Right hindlimb (tissue), 1 donor: ENCODE measurements at regions not wholly inside any gene's neighbourhood (a gene's known extent, or its start where the extent isn't known, plus 50 kb on each side); places are given as distances from the start of the nearest gene placed in this dataset.
"Not testable (repeated sequence)": the region's sequence is repeated elsewhere in the genome, so short reads cannot be mapped to it uniquely, and the experiment has no call there.

Experiments used
- DNase-seq: peaks from one replicate; pipeline ENCODE4 v3.0.0-alpha.2; 2018

GRCh38 chr13:48851707-48852106 lies 124.0 kb upstream of the FNDC3A start:
- DNase-seq: no peak

DNA sequence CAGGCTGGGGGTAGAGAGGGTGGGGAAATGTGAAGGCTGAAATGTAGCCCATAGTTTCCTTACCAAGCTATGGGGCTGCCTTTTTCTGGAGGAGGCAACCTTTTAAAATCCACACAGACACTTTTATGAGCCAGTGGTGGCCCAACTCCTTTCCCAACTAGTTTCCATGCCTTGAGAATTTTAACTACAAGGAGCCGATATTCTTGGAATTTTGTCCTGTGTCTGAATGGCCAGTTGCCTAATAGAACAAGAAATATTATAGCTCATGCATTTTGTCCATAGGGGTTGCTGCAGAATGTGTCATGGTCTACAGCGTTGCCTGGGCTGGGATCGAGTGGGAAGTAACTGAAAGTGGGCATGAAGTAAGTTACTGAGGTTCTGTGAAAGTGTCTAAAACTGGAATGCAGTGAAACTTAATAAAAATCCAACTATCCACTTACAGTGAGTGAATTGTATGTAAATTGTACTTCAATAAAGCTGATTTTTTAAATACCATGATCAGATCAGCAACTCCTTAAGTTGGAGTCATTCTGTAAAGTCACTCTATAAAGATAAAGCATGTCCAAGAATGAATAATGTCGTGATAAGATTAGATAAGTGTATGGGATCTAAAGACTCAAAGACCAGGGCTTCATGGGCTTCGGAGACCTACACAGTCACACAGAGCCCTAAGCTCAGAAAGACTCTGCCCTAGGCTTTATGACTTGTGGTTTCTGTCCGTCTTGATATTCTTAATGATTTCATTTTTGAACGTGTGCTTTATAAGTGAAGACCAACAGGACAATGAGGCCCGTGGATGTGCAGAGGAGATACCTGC lies 122.6 kb upstream of the FNDC3A start:
- DNase-seq: no peak

DNA sequence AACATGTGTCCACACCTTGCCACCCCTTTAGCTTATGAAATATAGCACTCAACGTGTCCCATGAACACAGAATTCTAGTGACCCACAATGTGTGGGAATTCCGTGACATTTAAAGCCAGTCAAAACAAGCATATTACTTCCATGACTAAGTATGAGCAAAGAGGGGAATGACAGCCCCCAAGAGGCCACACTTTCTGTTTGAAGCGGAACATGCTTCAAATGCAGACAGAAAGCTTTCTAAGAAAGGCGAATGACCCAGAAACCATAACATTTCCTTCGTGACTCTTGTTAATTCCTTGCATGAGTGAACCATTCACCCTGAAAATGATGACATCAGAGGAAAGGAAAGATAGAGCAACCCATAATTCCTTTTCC lies 122.0 kb upstream of the FNDC3A start:
- no peak for DNase-seq

DNA sequence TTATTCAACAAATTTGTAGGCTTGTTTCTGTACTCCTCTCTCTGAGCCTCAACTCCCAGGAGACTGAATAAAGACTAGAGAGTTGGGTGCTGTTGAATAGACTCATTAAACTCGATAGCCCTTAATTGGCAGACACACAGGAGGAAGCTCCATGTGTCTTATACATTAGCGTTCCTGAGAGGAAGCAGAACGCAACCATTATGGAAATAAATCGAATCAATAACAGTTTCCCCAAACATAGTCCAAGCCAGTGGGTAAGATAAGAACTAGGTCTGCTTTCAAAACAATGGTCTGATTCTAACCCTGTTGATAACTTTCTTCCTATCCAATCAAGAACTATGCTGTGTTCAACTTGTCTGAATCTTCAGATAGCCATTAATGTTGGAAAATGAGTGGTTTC lies 118.1 kb upstream of the FNDC3A start:
- no peak for DNase-seq

DNA sequence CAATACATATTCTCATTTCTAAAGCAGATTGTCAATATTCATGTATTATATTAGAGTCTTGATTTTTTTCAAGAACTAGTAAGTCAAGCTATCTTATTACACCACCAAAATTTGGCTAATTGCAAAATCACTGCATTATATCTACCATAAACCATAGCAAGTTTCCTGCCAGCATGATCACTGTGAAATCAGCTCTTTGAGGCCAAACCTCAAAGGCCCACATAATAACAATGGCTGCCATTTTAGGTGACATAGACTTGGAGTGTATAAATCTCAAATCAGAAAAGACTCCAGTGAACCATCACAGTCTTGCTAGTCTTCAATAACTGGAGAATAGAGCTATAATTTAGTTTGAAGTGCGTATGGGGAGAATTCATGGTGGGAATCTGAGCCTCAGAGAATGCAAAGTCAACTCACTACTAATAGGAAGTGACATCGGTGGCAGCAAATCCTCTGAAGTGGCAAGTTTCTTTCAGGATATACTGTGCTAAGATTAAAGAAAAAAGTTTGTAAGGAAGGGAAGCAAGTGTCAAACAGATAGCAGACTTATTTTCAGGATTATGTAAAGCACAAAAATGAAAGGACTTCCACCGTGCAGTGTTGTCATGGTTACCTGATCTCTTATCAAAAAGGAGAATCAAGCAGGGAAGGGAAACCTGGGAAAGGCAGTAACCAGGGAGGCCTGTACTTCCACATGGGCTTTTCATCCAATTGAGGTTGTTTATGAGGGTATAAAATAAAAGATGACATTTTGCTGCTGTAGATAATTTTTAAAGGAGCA lies 117.4 kb upstream of the FNDC3A start:
- DNase-seq: no peak

DNA sequence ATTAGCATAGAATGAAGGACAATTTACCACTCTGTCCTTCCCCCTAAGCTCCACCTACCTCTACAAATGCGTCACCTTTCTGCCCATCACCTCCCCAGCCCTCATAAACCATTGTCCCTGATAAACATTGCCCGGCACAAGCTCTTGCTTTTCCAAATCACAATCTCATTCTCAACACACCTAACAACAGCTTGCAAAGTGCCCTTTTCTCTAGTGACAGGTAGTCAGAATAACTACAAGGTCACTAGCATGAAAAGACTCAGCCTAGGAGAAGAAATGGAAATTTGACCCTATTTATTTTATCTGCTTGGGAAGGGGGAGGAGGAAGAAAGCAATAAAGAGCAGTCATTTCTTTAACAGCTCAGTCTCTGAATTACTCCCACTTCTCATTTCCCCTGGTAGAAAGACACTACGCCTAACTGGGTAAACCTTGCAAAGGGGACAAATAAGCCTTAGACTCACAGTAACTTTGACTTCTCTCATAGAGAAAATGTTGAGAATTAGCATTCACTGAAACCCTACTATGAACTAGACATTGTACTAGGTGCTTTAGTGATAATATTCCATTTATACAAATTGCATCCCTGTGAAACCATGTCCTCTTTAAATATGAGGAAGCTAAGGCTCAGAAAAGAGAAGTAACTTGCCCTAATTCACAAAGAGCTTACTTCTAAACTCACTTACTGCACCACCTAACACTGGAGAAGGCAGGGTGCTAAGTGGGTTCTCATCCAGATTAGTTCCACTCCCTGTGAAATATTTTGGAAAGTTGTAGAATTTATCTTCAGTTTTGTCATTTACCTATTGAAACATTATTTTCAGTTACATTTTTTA lies 116.2 kb upstream of the FNDC3A start:
- no peak for DNase-seq

- no peak for DNase-seq
These were observed 115.3 kb upstream of the FNDC3A start for GRCh38 chr13:48860364-48860763.

GRCh38 chr13:48862572-48862971 lies 113.1 kb upstream of the FNDC3A start:
- no peak for DNase-seq

DNA sequence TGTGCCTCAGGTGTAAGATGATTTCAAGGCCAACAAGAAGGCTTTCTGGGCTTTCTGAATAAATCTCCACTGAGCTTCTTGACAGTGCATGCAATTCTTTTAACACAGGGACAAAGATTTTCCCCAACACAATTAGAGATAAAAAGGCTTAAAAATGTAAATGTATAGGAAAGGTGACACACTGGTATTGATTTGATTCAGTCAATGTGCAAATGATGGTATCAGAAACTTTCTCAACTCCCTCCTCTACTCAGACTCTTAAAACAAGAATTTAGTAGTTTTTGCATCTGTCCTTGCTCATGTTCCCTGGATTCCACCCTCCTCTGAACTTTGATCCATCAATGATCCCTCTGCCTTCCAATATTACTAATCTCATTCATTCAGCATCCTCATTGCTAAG lies 111.6 kb upstream of the FNDC3A start:
- no peak for DNase-seq

DNA sequence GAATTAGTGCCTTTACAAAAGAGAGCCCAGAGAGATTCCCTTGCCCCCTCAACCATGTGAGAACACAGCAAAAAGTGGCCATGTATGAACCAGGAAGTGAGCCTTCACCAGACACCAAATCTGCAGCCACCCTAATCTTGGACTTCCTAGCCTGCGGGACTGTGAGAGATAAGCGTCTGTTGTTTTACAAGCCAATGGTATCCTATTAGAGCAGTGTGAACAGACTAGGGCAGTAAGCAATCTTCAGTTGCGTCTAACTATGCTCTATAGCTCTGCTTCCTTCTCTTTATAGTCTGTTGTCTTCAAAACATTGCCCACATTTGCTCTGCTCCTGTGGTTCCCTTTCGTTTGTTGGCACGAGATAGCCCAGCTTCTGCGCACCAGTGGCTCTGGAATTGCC lies 109.5 kb upstream of the FNDC3A start:
- DNase-seq: no peak

GRCh38 chr13:48873081-48873480 lies 102.6 kb upstream of the FNDC3A start:
- no peak for DNase-seq

DNA sequence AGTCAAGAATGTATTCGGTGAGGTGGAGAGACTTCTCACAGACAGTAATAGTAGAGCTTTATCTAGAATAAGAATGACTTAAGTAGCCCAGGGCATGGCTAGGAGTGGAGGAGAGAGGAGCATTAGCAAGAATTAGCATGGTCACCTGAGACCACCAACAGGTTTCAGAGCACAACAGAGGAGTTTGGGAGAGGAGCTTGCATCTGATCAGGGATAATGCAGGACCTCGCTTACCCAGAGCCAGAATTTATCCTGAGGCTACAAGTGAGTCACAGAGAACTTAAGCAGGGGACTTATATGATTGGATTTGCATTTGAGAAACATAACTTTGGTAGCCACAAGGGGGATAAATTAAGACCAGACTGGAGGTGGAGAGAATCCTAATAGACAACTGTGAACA lies 102.1 kb upstream of the FNDC3A start:
- no peak for DNase-seq

GRCh38 chr13:48874165-48874564 lies 101.5 kb upstream of the FNDC3A start:
- no peak for DNase-seq

DNA sequence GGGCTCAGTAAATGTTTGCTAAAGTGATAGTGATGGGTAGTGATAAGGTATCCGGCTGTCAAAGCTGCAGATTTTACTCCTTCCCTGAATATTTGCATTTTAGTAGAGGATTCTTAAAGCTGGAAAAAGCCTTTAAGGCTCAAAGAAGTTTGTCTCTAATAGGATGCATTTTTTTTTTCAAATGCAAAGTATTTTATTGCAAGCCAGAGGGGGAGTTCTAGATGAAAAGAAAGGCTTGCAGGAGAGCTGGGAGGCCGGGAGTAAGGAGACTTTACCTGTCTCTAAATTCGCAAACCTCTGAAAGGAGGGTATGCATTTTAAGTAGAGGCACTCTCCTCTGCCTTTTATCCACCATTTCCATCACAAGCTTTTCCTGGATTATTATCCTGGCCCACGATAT lies 100.7 kb upstream of the FNDC3A start:
- DNase-seq: no peak

GRCh38 chr13:48876289-48876688 lies 99.4 kb upstream of the FNDC3A start:
- DNase-seq: no peak

DNA sequence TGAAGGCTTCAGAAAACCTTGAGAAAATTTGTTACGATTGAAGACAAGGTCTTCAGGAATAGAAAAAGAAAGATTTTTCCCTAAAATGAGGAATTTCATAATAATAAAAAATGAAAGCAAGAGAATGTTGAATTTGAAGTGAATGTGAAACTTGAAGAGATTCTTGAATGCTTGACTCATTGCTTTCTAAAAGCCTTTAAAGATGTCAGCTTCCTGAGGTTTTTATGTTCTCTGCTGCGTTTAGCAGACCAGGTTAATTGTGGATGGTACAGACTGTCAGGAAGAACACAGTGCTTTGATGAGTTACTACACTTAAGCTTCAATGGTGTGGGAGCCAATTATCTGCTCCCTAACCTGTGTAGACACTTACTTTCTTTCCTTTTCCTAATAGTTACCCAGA lies 96.3 kb upstream of the FNDC3A start:
- DNase-seq: no peak

- DNase-seq: no peak
These were observed 95.9 kb upstream of the FNDC3A start for GRCh38 chr13:48879854-48880253.

DNA sequence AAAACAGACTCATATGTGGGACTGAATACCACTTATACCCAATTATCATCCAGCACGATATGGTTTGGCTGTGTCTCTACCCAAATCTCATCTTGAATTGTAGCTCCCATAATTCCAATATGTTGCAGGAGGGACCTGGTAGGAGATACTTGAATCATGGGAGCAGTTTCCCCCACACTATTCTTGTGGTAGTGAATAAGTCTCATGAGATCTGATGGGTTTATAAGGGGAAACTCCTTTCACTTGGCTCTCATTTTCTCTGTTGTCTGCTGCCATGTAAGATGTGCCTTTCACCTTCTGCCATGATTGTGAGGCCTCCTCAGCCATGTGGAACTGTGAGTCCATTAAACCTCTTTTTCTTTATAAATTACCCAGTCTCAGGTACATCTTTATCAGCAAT lies 91.9 kb upstream of the FNDC3A start:
- not testable (repeated sequence) for DNase-seq

DNA sequence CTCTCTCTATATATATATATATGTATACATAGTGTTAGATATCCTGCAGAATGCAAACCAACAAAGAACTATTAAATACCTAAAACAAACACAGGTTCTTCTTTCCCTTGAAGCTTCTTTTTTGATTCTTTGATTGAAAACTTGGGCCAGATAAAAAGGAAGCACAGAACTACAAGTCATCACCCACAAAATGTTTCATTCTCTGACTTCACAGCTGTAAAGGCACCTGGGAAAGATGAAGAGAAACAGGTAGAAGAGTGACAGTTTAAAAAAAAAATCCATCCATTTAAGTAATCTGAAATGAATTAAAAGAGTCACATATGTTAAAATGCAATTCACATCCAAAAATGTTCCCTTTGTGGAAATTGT lies 90.7 kb upstream of the FNDC3A start:
- no peak for DNase-seq

DNA sequence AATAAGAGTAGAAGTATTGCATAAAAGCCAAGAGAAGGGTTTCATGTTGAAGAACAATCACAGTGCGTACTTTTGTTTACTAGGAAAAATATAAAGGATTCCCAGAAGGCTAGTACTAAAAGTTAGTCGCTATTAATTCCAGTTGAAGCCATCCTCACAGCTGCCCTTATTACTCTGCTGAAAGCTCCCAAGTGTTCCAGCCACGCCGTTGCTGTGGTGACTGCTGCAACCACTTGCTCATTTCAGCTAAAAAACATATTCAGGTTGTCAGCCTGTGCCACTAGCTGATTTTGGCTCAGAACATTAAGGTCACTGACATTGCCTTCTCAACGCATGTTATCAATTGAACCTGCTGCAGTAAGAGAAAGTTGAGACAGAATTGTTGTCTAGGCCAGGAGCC lies 87.1 kb upstream of the FNDC3A start:
- DNase-seq: no peak

GRCh38 chr13:48890391-48890790 lies 85.3 kb upstream of the FNDC3A start:
- no peak for DNase-seq

- DNase-seq: no peak
These were observed 84.1 kb upstream of the FNDC3A start for GRCh38 chr13:48891586-48891985.

DNA sequence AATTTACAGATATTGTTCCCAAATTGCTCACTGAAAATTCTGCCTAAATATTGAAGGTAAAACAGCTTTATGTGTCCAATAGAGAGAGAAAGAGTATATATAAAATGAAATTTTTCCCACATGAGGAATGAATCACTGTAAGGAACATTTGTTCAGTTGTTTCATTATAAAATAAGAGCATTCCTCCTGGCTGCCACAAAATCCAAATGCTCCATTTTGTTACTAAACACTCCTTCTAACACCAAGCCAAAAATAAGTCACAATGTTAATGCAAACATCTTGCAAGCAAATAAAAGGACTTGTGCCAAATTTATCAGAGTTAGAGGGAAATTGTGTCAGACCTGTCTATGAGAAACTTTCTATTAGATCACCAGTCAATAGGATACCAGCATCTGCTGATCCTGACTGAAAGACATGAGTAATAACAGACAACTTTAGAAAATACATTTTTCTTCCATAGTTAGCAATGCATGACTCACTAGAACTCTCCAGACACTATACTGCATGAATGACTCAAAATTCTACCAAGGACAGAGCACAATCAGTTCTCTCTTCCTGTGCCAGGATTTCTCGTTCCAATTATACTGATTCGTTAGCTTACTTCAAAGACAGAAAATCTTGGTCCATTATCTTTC lies 83.5 kb upstream of the FNDC3A start:
- DNase-seq: no peak
